ENCODE measurements at regions not wholly inside any gene's neighbourhood (a gene's known extent, or its start where the extent isn't known, plus 50 kb on each side); places are given as distances from the start of the nearest gene placed in this dataset.

DNA sequence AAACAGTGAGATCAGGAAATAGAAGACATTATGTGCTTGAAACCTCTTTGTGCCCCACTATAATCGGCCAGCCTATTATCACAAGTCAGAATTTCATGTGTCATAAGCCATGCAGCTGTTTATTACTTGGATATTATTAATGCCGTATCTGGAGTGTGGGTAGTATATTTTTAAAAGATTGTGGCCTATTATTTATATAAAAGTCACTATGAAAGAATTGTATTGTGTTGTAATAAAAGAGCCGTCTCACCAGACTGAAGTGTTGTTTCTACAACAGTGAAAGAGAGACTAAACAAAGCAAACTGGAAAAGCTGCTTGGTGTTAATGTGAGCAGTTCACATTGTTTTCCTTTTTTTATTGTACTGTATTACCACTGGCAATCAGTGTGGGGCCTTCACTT lies 449.1 kb downstream of the PSAT1 start:
- no peak for DNase-seq

GRCh38 chr9:78753039-78753438 lies 456.1 kb downstream of the PSAT1 start:
- no peak for DNase-seq

DNA sequence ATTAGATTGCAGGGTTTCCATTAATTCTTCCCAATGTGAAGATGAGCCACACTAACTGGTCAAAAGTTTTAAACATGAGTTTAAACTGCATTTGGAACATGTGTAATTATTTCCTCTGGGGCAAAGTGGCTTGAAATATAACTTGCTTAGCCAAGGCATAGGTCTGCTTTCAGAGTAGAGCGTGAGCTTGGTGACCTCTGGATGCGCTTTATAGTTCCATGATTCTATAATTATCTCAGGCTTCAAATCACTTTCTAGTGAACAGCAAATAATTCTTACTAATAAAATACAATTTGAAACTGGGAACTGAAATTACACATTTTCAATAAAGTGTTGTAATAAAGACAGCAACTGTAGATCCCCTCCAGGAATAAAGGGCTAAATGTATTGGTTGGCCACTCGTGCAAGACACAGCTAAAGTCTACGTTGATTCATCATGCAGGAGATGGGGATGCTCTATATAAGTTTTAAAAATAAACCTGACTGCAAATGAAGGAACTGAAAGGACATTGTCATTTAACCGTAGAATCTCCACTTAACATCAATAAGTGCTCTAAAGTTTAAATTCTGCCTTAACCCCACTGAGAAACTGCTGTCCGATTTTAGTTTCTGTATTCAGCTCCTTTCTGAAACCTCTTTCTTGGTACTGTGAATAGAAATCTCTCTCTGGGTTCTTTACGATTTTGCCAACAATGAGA lies 460.0 kb downstream of the PSAT1 start:
- DNase-seq: no peak

DNA sequence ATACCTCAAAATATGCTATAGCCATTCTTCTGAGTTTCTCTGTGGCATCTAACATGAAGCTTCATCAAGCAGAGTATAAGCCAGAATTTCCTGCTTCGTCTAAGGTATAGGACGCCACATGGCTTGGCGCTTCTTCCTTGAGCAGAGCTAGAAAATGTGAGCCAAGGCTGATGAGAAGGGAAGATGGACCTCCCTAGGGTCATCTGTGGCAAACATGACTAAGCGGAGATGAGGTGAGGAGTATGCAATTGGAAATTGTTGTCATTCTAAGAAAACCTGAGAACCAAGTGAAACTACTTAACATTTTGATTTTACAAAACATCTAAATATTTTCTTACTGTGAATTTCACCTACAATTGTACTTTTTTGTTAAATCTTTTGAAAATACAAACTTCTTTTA lies 466.5 kb downstream of the PSAT1 start:
- no peak for DNase-seq

DNA sequence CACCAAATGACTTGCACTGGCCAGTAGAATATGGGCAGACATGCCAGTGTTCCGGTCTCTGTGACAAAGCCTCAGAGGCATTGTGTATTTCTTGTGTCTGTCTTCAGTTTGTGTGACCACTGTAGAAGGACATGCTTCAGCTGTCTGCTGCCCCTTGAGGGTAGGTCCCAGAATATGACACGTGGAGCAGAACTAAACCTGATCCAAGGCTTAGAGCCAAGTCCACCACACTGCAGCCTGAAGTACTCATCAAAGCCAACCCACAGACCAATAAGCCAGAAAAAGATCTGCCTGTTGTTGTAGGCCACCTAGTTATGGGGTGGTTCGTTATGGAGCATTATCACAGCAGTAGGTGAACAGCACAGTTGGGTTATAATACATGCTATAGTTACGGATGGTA lies 468.9 kb downstream of the PSAT1 start:
- DNase-seq: no peak

DNA sequence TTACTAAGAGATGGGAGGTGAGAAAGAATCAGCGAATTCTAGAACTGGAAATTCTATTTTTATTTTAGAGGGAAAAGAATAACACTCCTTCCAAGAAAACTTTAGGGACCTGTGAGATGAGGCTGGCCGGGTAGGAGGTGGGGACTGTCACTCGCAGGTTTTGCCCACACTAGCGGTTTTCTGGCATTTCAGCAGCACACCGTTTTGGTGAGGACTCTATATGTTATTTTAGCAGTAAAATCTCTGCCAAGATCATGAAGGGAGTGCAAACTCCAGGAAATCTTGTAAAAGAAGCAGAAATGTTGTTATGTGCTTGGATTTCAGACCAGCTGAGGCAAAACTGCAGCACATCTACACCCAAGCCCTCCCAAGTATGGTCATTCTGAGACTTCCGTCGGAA lies 470.6 kb downstream of the PSAT1 start:
- no peak for DNase-seq

DNA sequence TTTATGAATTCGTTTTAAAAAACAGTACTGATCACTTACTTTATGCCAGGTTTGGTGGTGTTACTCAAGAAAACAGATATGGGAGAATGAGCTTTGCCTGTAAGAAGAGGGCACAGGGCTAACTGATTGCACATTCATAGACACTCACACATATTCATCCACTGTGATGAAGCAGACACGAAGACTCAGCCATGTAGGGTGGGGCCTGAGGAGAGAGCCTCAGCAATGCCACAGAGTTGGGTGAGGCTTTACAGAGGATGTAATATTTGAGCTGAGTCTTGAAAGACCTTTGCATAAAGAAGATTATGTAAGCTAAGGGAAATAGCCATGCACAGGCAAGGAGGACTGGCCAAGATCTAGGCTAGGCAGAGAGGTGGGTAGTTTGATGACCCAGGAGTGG lies 472.8 kb downstream of the PSAT1 start:
- DNase-seq: no peak

DNA sequence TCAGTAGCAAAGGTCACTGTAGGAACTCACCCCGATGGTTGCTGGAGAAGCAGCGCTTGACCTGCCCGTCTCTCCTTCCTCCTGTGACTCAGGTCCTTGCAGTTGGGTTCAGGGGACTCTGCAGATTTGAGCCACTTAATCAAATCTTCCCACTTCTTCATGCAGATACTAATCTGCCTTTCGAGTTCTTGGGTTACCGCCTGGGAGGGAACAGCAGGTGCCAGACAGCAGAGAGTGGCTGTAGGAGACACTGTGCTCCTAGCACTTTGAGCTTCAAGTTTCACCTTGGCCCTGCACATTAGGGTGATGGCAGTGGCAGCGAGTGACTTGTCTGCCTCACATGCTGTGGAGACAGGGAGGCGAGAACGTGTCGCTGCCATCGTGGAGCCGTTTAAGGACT lies 478.3 kb downstream of the PSAT1 start:
- DNase-seq: no peak

GRCh38 chr9:78775696-78776295 lies 478.9 kb downstream of the PSAT1 start:
- DNase-seq: no peak

GRCh38 chr9:78777747-78778146 lies 480.8 kb downstream of the PSAT1 start:
- no peak for DNase-seq

DNA sequence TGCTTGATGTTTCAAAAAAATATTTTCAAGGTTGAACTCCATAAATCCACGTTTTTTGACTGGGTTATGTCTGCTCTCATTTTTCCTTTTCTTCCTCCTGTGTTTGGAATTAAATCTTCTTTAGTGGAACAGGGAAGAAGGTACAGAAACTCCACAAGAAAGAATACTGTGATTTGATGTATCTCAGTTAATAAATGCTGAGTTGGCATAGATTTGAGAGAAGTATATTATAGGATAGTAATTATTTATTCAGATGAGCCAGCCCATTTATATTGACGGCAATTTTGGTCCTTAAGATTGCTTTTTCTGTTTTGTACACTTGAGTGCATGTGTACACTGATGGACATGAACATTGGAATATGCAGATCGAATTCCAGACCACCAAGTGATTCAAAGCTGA lies 481.4 kb downstream of the PSAT1 start:
- DNase-seq: no peak

DNA sequence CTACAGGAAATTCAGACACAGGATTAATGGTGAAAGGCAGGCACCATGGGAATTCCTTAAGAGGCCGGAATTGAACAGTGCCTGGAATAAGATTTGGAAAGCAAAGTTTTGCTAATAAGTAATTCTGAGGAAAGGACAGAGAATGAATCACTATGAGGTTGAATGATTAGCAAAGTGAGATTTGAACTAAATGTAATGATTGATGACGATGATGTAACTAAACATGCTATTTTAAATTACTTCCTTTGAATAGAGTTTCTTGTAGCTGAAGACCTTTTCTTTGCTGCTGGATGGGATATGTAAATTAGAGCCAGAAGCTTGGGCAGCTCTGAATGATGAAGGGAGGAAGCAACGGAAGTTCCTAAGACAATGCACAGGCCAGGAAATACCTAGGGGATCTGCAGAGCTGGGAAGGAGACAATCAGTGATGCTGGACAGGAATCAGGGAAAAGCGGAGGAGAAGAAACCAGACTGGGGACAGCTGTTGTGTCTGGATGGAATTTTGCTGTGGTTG lies 482.0 kb downstream of the PSAT1 start:
- no peak for DNase-seq

DNA sequence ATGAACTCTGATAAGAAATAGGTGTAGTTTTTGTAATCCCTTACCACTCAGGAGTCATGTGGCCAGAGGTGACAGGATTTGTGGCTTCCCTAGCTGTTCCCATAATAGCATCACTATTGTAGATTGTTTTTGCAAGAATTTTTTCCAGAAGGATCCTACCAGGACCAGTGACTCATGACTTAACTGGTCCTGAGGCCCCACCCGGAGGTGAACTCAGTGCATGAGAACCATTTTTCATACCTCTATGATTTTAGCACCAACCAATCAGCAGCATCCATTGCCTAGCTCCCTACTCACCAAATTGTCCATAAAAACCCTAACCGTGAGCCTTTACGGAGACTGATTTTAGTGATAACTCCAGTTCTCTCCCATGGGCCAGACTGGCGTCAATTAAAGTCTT lies 484.8 kb downstream of the PSAT1 start:
- DNase-seq: no peak

DNA sequence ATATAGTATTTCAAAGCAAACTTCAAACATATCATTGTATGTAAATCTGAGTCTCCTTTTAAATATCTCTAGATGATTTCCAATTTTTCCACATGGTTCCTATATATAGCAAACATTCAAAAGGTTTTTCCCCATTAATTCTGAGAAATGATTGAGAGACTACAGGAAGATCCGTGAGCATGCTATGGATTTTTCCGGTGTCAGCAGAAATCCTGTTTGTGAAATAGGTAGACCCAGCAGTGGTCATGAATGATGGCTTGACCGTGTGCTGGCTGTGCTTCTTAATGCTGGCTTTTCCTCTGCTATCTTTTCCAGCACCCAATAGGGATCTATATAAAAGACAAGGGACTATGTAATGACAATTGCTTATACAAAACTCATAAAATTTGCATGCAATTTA lies 485.3 kb downstream of the PSAT1 start:
- no peak for DNase-seq

GRCh38 chr9:78782858-78783257 lies 485.9 kb downstream of the PSAT1 start:
- no peak for DNase-seq

DNA sequence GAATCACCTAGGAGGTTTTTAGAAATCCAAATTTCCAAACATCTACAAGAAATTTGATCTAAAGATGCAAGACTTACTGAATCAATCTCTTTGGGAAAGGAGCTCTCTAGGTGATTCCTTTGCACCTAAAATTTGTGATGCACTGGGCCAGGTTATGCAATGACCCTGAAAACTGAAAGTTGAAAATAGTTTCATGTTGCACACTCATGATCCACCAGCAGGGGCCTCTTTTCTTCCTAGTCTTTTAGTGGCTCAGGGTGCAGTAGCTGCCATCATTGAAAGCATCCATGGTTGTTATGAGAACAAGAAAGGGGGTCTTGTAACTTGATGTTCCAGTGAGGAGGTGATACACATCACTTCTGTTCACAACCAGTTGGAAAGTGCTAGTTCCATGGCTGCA lies 486.8 kb downstream of the PSAT1 start:
- DNase-seq: no peak

GRCh38 chr9:78786794-78787193 lies 489.9 kb downstream of the PSAT1 start:
- DNase-seq: no peak

- DNase-seq: no peak
Observed at GRCh38 chr9:78788101-78788500, 491.2 kb downstream of the PSAT1 start.

DNA sequence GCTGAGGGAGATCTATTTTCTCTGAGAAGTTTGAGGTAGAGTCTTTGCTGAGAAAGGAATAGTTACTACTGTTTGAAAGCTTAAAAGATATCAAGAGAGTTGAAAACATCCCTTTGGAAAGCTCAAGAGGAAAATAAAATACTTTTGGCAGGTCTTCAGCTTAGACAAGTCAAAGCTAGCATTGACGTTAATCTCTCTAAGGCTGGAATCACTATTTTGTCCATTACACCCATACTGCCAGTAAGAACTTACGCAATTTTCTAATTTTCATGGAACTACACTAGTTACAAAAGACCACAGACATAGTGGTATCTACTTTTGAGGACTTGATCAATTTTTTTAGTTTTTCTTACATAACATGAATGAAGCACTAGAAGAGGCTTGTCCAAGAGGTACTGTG lies 494.9 kb downstream of the PSAT1 start:
- DNase-seq: no peak

DNA sequence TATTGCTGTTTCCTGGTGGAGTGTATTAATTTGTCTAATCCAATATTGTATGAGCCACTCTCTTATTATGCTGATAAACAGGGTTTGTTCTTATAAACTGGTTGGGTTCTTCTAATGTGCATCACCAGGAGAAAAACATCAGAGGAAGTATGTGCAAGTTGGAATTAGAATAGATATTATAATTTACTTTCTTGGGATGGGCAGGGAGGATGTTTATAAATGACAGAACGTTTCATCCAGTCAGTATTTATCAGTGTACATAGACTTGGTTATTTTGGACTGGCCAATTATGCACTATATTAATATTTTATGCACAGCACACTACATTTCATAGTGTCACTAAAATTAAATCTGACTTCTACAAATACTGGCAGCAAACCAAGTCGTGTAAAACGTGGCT lies 495.8 kb downstream of the PSAT1 start:
- no peak for DNase-seq

DNA sequence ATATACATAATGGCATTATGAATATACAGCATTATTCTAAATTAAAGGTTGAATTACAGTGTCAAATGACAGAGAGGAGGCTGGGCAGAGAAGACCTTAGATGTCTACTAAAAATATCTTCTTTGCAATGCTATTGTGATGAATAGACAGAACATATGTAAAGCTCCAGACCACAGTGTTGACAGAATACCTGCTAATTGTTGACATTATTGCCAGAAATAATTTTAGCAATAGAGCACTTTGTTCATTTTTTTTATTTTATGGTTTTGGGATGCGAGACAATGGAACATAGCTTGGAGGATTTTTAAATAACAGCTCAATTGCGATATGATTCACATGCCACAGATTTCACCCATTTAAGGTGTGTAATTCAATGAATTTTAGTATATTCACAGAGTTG lies 508.8 kb downstream of the PSAT1 start:
- no peak for DNase-seq

DNA sequence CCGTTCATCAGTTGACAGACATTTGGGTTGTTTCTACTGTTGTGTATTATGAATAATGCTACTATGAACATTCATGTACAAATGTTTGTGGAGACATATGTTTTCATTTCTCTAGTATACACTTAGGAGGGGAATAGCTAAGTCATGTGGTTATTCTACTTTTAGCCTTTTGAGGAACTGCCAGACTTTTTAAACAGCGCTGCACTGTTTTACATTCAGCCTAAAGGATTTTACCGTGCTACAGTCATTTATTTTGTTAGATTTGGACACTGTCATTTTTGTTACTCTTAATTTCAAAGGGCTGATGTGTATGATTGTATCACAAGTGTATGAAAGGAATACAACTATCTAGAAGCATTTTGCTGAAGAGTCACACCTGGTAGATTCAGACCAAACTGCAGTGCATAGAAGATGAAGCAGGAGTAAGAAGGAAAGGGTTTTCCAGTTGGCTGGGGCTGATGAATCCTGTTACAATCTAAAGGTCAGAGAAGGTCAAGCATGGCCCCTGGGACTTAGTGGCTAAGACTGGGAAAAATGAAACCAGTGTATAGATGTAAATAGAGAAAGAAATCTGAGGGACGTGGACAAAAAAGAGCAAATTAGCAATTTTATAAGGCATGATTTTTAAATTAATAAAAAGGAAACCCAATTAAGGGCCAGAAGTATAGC lies 509.7 kb downstream of the PSAT1 start:
- no peak for DNase-seq

GRCh38 chr9:78807286-78807685 lies 510.4 kb downstream of the PSAT1 start:
- no peak for DNase-seq

- DNase-seq: no peak
Observed at GRCh38 chr9:78808048-78808447, 511.1 kb downstream of the PSAT1 start.

All from stimulated activated CD4-positive, alpha-beta T cell treated with anti-CD3 and anti-CD28 coated beads, Interleukin-1b, Interleukin-23, amount 100 ng/mL, for 48 hours (primary cell).